Loucy (cell line): ENCODE measurements at regions not wholly inside any gene's neighbourhood (a gene's known extent, or its start where the extent isn't known, plus 50 kb on each side); places are given as distances from the start of the nearest gene placed in this dataset.
"Not testable (repeated sequence)": the region's sequence is repeated elsewhere in the genome, so short reads cannot be mapped to it uniquely, and the experiment has no call there.

ENCODE experiments used
- H2AFZ ChIP-seq: fragments of 200-600 bp; sonication (generic); 2 replicates; pipeline ENCODE4 v1.6.0; 2016; ENCODE audit warnings: antibody characterized with exemption, mild to moderate bottlenecking, low read length, moderate library complexity
- H3F3A ChIP-seq: fragments of 200-600 bp; 2 replicates; pipeline ENCODE4 v1.6.0; 2016; ENCODE audit warnings: antibody characterized with exemption, low read depth, mild to moderate bottlenecking
- H3K27me3 ChIP-seq: fragments of 200-600 bp; sonication (generic); 2 replicates; pipeline ENCODE4 v1.6.1; 2014; ENCODE audit warnings: low read length, mild to moderate bottlenecking; ENCODE audit not compliant: insufficient read depth, poor library complexity, severe bottlenecking
- H3K36me3 ChIP-seq: fragments of 200-600 bp; sonication (generic); 2 replicates; pipeline ENCODE4 v1.6.1; 2016; ENCODE audit warnings: low read length; ENCODE audit not compliant: insufficient read depth
- H3K4me1 ChIP-seq: fragments of 200-600 bp; sonication (generic); 2 replicates; pipeline ENCODE4 v1.5.1; 2014; ENCODE audit warnings: low read length, mild to moderate bottlenecking; ENCODE audit not compliant: insufficient read depth, poor library complexity, severe bottlenecking
- H3K4me2 ChIP-seq: fragments of 200-600 bp; sonication (generic); 2 replicates; pipeline ENCODE4 v1.6.0; 2014; ENCODE audit warnings: antibody characterized with exemption, low read length, low read depth, mild to moderate bottlenecking; ENCODE audit not compliant: poor library complexity, severe bottlenecking
- H3K4me3 ChIP-seq: fragments of 200-600 bp; sonication (generic); 2 replicates; pipeline ENCODE4 v1.5.1; 2014; ENCODE audit warnings: low read length, mild to moderate bottlenecking, mixed read lengths; ENCODE audit not compliant: poor library complexity, severe bottlenecking
- H3K79me2 ChIP-seq: fragments of 200-600 bp; sonication (generic); 2 replicates; pipeline ENCODE4 v1.6.1; 2014; ENCODE audit warnings: low read length; ENCODE audit not compliant: insufficient read depth
- H3K9ac ChIP-seq: fragments of 200-600 bp; sonication (generic); 2 replicates; pipeline ENCODE4 v1.6.0; 2014; ENCODE audit warnings: mild to moderate bottlenecking, low read depth, low read length, moderate library complexity; ENCODE audit not compliant: poor library complexity, severe bottlenecking
- H3K9me2 ChIP-seq: fragments of 200-600 bp; sonication (generic); replicated peaks from 2 replicates; pipeline ENCODE4 v1.6.1; 2016; ENCODE audit warnings: low read depth, low read length, mixed read lengths
- H3K9me3 ChIP-seq: fragments of 200-600 bp; sonication (generic); 2 replicates; pipeline ENCODE4 v1.6.1; 2014; ENCODE audit warnings: mild to moderate bottlenecking, antibody characterized with exemption, low read length, low read depth; ENCODE audit not compliant: insufficient read depth
- H4K20me1 ChIP-seq: fragments of 200-600 bp; sonication (generic); 2 replicates; pipeline ENCODE4 v1.6.0; 2014; ENCODE audit warnings: antibody characterized with exemption, low read length, mild to moderate bottlenecking; ENCODE audit not compliant: insufficient read depth, poor library complexity, severe bottlenecking
- EZH2phosphoT487 ChIP-seq: fragments of 200-600 bp; IDR thresholded peaks from 2 replicates; pipeline ENCODE4 v1.6.1; 2018; ENCODE audit warnings: antibody characterized with exemption, mild to moderate bottlenecking, moderate library complexity, borderline replicate concordance
- TF ChIP-seq, protein P1 (sequence below): fragments of 200-600 bp; sonication (generic); conservative IDR thresholded peaks from 2 replicates; pipeline ENCODE4 v1.5.1; 2014; ENCODE audit warnings: mild to moderate bottlenecking, antibody characterized with exemption, low read length

DNA sequence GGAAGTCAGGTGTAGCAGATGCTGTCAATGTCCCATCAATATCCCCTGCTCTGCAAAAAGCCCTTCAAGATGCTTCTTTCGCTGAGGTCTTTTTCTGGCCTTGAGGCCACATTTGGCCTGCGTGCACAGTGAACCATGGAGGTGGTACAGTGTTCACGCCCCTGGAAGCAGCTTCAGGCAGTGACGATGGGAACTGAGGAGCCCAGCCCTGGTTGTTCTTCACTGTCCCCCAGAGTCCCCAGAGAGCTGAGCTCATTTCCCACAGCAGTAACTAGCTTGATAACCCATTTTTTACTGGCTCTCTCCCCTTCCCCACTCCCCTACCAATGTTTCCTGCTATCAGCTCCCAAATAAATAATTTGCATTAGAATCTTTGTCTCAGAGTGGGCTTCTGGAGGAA lies 76.5 kb downstream of the OLIG1 start:
- Histone ChIP-seq H3K4me2 (no peak overlapping the region), H3K9ac (no peak overlapping the region), H2AFZ (no peak overlapping the region), H3K4me1 (no peaks in the 10 kb centered on the region), H3K36me3 (no peaks in the 10 kb centered on the region), H4K20me1 (no peaks in the 10 kb centered on the region), H3K9me3 (no peaks in the 10 kb centered on the region), H3K4me3 (no peak overlapping the region), H3K9me2 (no peaks in the 10 kb centered on the region), H3K79me2 (no peaks in the 10 kb centered on the region), H3K27me3 (no peaks in the 10 kb centered on the region), H3F3A (no peaks in the 10 kb centered on the region)
- no peak for TF ChIP-seq EZH2phosphoT487
- TF ChIP-seq, protein P1, sequence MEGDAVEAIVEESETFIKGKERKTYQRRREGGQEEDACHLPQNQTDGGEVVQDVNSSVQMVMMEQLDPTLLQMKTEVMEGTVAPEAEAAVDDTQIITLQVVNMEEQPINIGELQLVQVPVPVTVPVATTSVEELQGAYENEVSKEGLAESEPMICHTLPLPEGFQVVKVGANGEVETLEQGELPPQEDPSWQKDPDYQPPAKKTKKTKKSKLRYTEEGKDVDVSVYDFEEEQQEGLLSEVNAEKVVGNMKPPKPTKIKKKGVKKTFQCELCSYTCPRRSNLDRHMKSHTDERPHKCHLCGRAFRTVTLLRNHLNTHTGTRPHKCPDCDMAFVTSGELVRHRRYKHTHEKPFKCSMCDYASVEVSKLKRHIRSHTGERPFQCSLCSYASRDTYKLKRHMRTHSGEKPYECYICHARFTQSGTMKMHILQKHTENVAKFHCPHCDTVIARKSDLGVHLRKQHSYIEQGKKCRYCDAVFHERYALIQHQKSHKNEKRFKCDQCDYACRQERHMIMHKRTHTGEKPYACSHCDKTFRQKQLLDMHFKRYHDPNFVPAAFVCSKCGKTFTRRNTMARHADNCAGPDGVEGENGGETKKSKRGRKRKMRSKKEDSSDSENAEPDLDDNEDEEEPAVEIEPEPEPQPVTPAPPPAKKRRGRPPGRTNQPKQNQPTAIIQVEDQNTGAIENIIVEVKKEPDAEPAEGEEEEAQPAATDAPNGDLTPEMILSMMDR, result no peak

DNA sequence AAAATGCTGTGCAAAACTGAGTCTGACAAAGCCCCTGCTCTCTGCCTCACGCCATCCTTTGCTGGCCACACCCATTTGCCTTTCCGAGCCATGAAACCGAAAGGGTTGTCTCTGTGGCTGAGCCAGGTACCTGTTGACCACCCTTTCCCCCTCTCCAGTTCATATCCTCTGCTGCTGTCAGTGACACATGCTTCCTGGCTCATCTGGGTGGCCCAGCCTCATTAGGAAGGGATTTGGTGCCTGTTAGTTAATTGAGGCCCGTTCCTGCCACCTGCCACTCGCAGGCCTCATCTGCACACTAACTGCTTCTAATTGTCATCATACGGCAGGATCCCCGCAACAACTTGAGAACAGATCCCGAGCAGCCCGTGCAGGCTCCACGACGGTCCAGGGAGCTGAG lies 79.2 kb downstream of the OLIG1 start:
- Histone ChIP-seq H3F3A (no peaks in the 10 kb centered on the region), H3K36me3 (no peaks in the 10 kb centered on the region), H3K4me2 (no peak overlapping the region), H3K79me2 (no peaks in the 10 kb centered on the region), H3K9me3 (no peaks in the 10 kb centered on the region), H3K4me1 (no peaks in the 10 kb centered on the region), H3K4me3 (no peak overlapping the region), H3K27me3 (no peaks in the 10 kb centered on the region), H2AFZ (no peak overlapping the region), H3K9ac (no peak overlapping the region), H3K9me2 (no peaks in the 10 kb centered on the region), H4K20me1 (no peaks in the 10 kb centered on the region)
- TF ChIP-seq EZH2phosphoT487, result no peak
- TF ChIP-seq, protein P1, result no peak

DNA sequence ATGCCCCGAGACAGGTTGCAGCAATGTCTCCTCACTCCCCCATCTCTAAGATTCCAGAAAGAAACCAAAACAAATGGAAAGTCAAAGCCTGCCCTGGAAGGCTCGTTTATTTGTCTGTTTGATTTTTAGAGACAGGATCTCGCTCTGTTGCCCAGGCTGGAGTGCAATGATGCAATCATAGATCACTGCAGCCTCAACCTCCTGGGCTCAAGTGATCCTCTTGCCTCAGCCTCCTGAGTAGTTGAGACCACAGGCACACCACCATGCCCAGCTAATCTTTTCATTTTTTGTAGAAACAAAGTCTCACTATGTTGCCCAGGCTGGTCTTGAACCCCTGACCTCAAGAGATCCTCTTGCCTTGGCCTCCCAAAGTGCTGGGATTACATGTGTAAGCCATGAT lies 78.8 kb upstream of the IFNAR2 start:
- H3K9me3 ChIP-seq, H3K9ac ChIP-seq, H3K36me3 ChIP-seq, H3K4me3 ChIP-seq, H3F3A ChIP-seq, H3K4me1 ChIP-seq, H4K20me1 ChIP-seq, H3K9me2 ChIP-seq, H3K4me2 ChIP-seq, H3K79me2 ChIP-seq, H2AFZ ChIP-seq, H3K27me3 ChIP-seq: not testable (repeated sequence)

DNA sequence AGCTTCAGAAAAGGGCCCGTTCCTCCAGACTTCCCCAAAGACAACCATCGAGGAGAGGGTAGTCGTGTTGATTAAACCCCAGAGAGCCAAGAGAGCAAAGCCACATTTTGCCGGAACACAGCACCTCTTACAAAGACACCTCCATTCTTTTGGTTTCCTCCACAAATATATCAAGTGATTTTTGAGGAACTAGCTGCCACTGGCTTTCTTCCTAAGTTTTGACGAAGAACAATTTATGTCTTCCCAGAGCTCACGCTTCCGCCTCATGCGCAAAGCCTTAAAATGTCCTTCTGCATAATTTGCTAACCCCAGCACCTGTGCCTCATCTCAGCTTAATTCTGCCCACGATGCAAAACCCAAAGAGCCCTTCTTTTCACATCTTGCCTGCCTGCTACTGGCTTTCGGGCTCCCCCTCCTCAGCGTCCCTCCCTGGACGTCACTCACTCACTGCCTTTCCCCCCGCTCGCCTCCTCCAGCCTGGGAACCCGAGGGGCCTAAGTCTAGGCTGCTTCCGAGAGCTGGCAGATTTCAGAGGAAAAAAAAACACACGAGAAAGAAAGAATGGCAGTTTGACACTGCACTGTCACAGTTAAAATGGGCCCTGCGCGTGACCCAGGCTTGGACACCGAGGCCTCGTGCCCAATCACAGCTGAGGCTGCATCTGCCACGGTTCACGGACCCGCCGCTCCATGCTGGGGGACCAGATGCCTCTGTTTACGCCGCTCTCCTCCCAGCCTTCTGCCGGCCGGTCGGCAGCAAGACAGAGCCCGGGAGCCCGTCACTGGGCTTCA lies 77.6 kb upstream of the IFNAR2 start:
- H3K9me2 ChIP-seq, result no peaks in the 10 kb centered on the region
- no peaks in the 10 kb centered on the region for H3K9me3 ChIP-seq
- no peak overlapping the region for H3K4me2 ChIP-seq
- no peak overlapping the region for H2AFZ ChIP-seq
- no peak overlapping the region for H3K9ac ChIP-seq
- H3K4me1 ChIP-seq, result no peaks in the 10 kb centered on the region
- no peaks in the 10 kb centered on the region for H3K79me2 ChIP-seq
- H3K36me3 ChIP-seq, result no peaks in the 10 kb centered on the region
- no peak overlapping the region for H3K4me3 ChIP-seq
- H3F3A ChIP-seq, result no peaks in the 10 kb centered on the region
- TF ChIP-seq, protein P1, result no peak
- no peak for TF ChIP-seq EZH2phosphoT487
- no peaks in the 10 kb centered on the region for H3K27me3 ChIP-seq
- H4K20me1 ChIP-seq, result no peaks in the 10 kb centered on the region
